Left kidney (tissue), 1 donor: ENCODE measurements at regions not wholly inside any gene's neighbourhood (a gene's known extent, or its start where the extent isn't known, plus 50 kb on each side); places are given as distances from the start of the nearest gene placed in this dataset.
A peak's percentile ranks its signal among the peaks of the same experiment; 100 is the strongest.
"Not testable (repeated sequence)": the region's sequence is repeated elsewhere in the genome, so short reads cannot be mapped to it uniquely, and the experiment has no call there.

Experiments used
- DNase-seq: peaks from one replicate; pipeline ENCODE4 v3.0.0-alpha.2; 2013

GRCh38 chr7:9505516-9505915, 1072.1 kb downstream of the NXPH1 start:
- no peak for DNase-seq

DNA sequence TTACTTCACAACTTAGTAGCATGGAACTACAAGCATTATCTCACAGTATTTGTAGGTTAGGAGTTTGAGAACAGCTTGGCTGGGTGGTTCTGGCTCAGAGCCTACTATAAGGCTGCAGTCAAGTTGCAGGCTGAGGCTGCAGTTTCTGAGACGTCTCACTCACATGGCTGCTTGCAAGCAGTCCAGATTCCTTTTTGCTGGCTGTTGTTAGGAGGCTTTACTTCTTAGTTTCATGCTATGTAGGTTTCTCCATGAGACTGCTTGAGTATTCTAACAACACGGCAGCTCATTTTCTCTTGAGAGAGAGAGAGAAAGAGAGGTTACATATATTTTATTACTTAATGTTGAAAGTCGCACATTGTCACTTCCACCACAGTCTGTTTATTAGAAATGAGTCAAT, 1073.9 kb downstream of the NXPH1 start:
- DNase-seq: peak; percentile 4

DNA sequence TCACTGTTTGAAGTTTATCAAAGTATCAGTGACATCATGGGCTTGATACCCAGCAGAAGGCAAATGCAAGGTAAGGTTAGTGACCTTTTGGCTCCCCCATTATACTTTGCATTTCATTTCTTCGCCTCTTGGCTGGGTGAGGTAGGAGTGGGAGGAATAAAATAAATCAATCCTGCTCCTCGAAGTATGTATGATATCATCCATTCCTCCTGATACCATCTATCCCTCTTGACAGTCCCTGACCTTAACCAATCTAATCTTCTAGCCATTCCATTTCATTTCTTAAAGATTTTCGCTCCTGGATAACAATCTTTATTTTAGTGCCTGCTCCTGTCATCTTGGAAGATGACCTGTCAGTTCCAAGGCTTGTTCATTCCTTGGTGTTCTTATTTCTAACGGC, 1083.3 kb downstream of the NXPH1 start:
- DNase-seq: no peak

- DNase-seq: no peak
These were observed 1090.2 kb downstream of the NXPH1 start for GRCh38 chr7:9523579-9523978.

GRCh38 chr7:9552431-9552830, 1119.0 kb downstream of the NXPH1 start:
- DNase-seq: not testable (repeated sequence)

DNA sequence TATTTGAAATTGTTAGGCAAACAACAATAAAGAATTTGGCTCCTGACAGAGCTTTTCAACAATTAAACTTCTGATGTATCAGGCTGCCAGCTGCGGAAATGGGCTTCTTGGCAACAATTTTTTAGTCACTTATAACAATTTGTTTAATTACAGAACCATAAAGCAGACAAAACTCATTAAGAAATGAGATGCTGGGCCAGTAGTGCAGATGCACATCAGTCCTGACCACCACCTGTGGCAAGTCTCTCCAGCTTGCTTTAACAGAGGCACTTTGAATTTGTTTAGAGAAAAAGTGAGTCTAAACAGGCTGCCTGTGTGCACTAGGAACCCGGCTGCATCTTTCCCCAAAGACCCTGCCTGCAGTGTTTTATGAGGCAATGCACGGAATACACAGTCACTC, 1124.4 kb downstream of the NXPH1 start:
- DNase-seq: no peak

- DNase-seq: no peak
These were observed 1142.3 kb downstream of the NXPH1 start for GRCh38 chr7:9575716-9576115.

- DNase-seq: no peak
These were observed 1149.4 kb downstream of the NXPH1 start for GRCh38 chr7:9582824-9583223.

DNA sequence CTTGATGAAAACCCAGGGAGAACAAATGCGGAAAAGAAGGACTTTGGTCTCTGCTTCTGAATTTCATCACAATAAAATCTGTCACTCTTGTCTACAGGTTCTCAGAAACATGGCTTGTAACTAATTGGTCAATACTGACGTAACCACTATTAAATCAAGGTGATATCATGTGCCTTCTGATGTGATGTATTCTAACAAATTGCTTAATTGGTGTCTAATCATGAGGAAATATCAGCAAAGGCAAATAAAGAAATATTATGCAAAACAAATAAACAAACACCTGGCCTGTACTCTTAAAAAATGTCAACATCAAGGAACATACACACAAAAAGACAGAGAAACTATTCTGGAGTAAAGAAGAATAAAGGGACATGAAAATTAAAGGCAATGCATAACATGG, 1165.0 kb downstream of the NXPH1 start:
- DNase-seq: no peak

DNA sequence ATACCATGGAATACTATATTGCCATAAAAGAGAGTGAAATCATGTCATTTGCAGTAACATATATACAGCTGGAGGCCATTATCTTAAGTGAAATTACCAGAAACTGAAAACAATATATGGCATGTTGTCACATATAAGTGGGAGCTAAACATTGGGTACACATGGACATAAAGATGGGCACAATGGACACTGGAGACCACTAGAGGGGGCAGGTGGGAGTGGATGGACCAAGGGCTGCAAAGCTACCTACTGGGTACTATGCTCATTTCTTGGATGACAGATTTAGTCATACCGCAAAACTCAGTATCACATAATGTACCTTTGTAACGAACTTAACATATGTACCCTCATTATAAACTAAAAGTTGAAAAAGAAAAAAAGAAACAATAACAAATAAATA, 1167.6 kb downstream of the NXPH1 start:
- DNase-seq: no peak

- DNase-seq: no peak
These were observed 1169.9 kb downstream of the NXPH1 start for GRCh38 chr7:9603291-9603690.

GRCh38 chr7:9608560-9608959, 1175.2 kb downstream of the NXPH1 start:
- DNase-seq: no peak

DNA sequence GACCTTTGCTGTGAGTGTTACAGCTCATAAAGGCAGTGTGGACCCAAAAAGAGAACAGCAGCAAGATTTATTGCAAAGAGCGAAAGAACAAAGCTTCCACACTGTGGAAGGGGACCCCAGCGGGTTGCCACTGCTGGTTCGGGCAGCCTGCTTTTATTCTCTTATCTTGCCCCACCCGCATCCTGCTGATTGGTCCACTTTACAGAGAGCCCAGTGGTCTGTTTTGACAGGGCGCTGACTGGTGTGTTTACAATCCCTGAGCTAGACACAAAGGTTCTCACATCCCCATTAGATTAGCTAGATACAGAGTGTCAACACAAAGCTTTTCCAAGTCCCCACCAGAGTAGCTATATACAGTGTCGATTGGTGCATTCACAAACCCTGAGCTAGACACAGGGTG, 1187.5 kb downstream of the NXPH1 start:
- not testable (repeated sequence) for DNase-seq

GRCh38 chr7:9621306-9621902, 1188.0 kb downstream of the NXPH1 start:
- not testable (repeated sequence) for DNase-seq

GRCh38 chr7:9621927-9622326, 1188.5 kb downstream of the NXPH1 start:
- no peak for DNase-seq

DNA sequence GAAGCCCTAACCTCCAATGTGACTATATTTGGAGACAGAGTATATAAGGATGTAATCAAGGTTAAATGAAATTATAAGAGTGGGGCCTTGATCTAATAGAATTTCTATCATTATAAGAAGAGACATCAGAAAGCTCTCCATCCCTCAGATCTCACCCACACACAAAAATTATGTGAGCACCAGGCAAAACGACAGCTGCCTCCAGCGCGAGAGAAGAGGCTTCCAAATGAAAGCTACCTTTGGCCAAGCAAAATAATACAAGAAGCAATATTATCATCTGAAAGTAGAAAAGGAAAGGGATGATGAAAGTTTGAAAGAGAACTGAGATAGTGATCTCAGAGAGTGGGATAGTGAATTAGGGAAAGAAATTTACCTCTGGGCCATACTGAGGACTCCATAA, 1192.5 kb downstream of the NXPH1 start:
- no peak for DNase-seq

DNA sequence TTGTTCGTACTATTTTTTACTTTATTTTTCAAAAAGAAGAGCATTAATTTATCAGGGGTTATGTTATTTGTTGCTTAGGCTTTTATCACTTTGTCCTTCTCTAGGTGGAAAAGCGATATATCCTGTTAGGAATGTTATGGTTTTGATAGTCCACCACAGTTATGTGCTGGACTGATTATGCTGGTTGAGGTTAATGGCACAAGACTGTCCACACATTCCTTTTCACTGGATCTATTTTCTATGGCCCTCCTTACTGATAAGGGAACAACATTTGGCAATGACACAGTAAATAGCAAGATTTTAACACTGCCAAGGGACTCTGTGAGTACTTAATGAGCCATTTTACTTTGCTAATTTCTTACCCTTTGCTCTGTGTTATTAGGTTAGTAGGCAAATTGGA, 1212.3 kb downstream of the NXPH1 start:
- no peak for DNase-seq

GRCh38 chr7:9657257-9657656, 1223.8 kb downstream of the NXPH1 start:
- no peak for DNase-seq

DNA sequence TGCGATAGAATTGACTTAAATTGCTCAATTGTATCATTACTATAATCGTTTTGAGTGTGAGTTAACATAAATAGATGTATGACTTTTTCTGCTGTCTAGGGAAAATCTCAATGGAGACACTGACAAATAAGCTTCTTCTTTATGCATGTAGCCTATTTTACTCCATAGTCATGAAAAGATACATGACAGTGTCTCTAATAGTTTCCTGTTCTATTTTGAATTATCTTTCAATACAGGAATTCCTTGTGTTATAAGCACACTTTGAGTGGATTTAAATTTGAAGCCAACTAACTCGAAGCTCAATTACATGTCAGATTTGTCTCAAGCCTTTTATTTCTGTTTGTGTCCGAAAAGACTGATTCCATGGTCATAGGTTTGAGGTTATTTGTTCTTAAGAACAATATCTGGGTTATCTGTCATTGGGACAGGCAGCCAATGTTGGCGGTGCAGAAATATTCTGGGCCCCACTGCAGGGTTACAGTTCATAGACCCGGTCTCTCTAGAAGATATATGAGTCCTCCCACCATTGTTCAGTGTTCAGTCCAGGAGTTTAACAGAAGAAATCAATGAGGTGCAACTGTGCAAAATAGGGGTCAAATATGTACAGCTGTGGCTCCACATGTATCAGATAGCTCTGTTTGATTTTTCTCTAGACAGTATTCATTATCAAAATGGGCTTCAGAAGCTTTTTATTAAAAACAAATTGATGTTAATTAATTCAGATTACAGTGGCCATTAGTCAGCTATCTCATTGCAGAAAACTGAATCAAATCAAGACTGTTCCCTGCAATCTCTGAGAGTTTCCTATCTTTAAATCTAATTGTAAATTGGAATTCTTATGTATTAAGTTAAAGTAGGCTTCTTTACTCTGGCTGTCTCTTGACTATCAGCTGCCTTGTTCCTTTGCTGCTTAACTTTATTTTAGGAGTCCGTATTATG, 1238.8 kb downstream of the NXPH1 start:
- no peak for DNase-seq

DNA sequence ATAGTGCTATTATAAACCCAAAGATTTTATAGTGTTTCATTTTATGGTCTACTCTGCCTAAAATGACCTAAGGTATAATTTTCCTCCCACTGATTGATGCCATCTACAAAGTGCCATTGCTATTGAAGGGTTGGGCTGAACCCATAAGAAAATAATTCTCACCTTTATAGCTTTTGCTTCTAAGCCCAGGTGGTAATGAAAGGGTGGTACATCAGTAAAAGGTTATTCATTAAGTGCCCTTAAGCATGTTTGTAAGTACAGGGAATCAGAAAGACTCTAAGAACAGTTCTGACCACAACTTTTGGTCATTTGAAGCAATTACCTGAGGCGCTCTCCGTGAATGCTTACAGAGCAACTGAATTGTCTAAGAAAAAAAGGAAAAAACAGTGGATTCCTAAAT, 1247.3 kb downstream of the NXPH1 start:
- DNase-seq: no peak

GRCh38 chr7:9681284-9681683, 1247.9 kb downstream of the NXPH1 start:
- DNase-seq: no peak

- no peak for DNase-seq
These were observed 1257.9 kb downstream of the NXPH1 start for GRCh38 chr7:9691286-9691685.

- no peak for DNase-seq
These were observed 1265.0 kb downstream of the NXPH1 start for GRCh38 chr7:9698375-9698774.

DNA sequence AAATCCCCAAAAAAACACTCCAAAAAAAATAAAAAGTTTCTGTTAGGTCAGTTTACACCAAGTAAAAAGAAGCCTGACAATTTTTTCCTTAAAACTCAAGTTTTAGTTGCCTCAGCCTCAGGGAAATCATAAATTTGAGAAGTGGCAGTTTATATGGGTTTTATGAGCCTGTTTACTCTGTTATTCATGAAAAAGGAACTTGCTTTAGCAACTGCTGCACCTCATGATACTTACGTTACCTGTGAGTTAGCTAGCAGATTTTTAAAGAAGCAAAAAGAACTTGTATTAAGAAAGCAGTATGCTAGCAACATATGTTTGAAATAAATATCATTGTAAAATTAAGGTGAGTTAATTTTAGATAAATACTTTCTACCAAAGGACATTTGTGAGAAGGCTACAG, 1264.5 kb upstream of the PHF14 start:
- peak; percentile 34 for DNase-seq
